Type B pancreatic cell (in vitro differentiated cells): ENCODE measurements at regions not wholly inside any gene's neighbourhood (a gene's known extent, or its start where the extent isn't known, plus 50 kb on each side); places are given as distances from the start of the nearest gene placed in this dataset.

Source experiments
- DNase-seq: peaks from one replicate; pipeline ENCODE4 v3.0.0; 2021; ENCODE audit warnings: mixed read lengths; ENCODE audit not compliant: unreplicated experiment; ENCODE audit errors: extremely low spot score
- H3K27ac Mint-ChIP-seq: 2 replicates; pipeline ENCODE4 v1.8.0; 2021; ENCODE audit warnings: mild to moderate bottlenecking, mixed read lengths
- H3K27me3 Mint-ChIP-seq: 2 replicates; pipeline ENCODE4 v1.8.0; 2021; ENCODE audit warnings: mixed read lengths
- H3K36me3 Mint-ChIP-seq: 2 replicates; pipeline ENCODE4 v1.8.0; 2021; ENCODE audit warnings: mixed read lengths
- H3K4me1 Mint-ChIP-seq: one replicate; pipeline ENCODE4 v1.8.0; 2021; ENCODE audit warnings: mixed read lengths; ENCODE audit not compliant: unreplicated experiment
- H3K4me3 Mint-ChIP-seq: 2 replicates; pipeline ENCODE4 v1.8.0; 2021; ENCODE audit warnings: mild to moderate bottlenecking, mixed read lengths
- H3K9me3 Mint-ChIP-seq: 2 replicates; pipeline ENCODE4 v1.8.0; 2021; ENCODE audit warnings: mixed read lengths
- TF ChIP-seq, protein P1 (sequence below): fragments of 200-600 bp; sonication (generic); conservative IDR thresholded peaks from 2 replicates; pipeline ENCODE4 v1.5.0; 2021; ENCODE audit warnings: antibody characterized with exemption, mild to moderate bottlenecking

- DNase-seq = no peak
- H3K27me3 Mint-ChIP-seq = no peaks in the 10 kb centered on the region
- no peaks in the 10 kb centered on the region for H3K36me3 Mint-ChIP-seq
- H3K4me1 Mint-ChIP-seq = no peaks in the 10 kb centered on the region
- H3K27ac Mint-ChIP-seq = no peak overlapping the region
- no peak overlapping the region for H3K4me3 Mint-ChIP-seq
- no peaks in the 10 kb centered on the region for H3K9me3 Mint-ChIP-seq
- TF ChIP-seq, protein P1, sequence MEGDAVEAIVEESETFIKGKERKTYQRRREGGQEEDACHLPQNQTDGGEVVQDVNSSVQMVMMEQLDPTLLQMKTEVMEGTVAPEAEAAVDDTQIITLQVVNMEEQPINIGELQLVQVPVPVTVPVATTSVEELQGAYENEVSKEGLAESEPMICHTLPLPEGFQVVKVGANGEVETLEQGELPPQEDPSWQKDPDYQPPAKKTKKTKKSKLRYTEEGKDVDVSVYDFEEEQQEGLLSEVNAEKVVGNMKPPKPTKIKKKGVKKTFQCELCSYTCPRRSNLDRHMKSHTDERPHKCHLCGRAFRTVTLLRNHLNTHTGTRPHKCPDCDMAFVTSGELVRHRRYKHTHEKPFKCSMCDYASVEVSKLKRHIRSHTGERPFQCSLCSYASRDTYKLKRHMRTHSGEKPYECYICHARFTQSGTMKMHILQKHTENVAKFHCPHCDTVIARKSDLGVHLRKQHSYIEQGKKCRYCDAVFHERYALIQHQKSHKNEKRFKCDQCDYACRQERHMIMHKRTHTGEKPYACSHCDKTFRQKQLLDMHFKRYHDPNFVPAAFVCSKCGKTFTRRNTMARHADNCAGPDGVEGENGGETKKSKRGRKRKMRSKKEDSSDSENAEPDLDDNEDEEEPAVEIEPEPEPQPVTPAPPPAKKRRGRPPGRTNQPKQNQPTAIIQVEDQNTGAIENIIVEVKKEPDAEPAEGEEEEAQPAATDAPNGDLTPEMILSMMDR = no peak
Measured at GRCh38 chr2:198411936-198412335, 607.5 kb downstream of the PLCL1 start.

DNA sequence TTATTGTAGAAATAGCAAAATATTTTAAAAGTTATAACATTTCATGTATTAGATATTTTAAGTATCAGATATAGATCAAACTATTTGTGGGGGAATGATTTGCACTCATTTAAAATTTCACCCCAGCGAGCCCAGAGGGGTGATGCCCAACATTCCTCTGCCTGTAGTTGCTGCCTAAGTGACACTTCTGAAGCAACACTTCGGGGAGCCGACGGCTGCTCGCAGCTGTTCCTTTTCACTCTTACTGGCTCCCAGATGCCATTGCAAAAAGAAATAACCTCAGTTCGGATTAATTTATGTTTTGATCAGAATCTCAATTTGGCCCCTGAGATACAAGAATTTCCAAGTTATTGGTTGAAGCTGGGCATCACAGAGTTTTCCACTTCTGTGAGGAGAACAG, 603.8 kb downstream of the PLCL1 start:
- TF ChIP-seq, protein P1 = no peak
- Mint-ChIP-seq H3K9me3 (no peaks in the 10 kb centered on the region), H3K4me3 (no peak overlapping the region), H3K27me3 (no peaks in the 10 kb centered on the region), H3K36me3 (no peaks in the 10 kb centered on the region), H3K27ac (no peak overlapping the region), H3K4me1 (no peaks in the 10 kb centered on the region)
- no peak for DNase-seq

DNA sequence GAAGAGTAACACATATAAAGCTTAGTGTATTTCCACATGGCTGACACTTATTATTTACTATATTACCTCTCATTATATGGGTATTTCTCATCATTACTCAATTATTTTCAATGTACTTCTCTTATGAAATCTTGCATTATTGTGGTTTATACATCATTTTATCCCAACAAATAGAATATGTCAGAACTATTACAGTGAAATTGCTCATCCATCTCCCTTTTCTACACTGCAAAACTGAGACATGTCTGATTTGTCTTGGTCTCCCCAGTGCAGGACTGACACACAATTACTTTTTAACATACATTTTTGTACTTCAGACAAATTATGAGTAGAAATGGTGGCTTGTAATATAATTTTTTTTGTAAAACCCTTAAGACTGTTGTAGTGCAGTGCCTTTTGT, 600.9 kb downstream of the PLCL1 start:
- no peaks in the 10 kb centered on the region for H3K36me3 Mint-ChIP-seq
- no peak overlapping the region for H3K27ac Mint-ChIP-seq
- no peak overlapping the region for H3K4me3 Mint-ChIP-seq
- H3K27me3 Mint-ChIP-seq = no peaks in the 10 kb centered on the region
- TF ChIP-seq, protein P1 = no peak
- H3K9me3 Mint-ChIP-seq = no peaks in the 10 kb centered on the region
- no peak for DNase-seq
- H3K4me1 Mint-ChIP-seq = no peaks in the 10 kb centered on the region

DNA sequence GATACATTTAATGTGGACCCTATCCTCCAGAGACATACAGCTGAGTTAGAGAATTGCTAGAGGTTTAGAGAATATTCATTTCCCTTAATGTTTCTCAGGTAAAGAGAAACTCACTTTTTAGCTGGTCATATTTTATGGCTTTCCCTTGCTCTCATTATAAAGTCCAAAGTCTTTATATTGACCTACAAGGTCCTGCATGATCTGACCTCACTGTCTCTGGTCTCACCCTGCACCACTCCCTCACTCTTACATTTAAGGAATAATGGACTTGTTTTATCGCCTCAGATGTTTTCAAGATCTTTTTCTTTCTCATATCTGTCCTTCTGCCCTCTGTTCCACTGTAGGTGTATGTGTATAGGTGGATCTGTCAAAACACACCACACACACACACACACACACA, 597.3 kb downstream of the PLCL1 start:
- DNase-seq = no peak
- H3K9me3 Mint-ChIP-seq = no peaks in the 10 kb centered on the region
- no peak overlapping the region for H3K4me3 Mint-ChIP-seq
- no peak overlapping the region for H3K27ac Mint-ChIP-seq
- H3K27me3 Mint-ChIP-seq = peaks cover 3% of the 10 kb centered on the region
- H3K36me3 Mint-ChIP-seq = no peaks in the 10 kb centered on the region
- TF ChIP-seq, protein P1 = no peak
- no peaks in the 10 kb centered on the region for H3K4me1 Mint-ChIP-seq

GRCh38 chr2:198400999-198401398, 596.6 kb downstream of the PLCL1 start:
- Mint-ChIP-seq H3K9me3 (no peaks in the 10 kb centered on the region), H3K27me3 (peaks cover 3% of the 10 kb centered on the region), H3K4me1 (no peaks in the 10 kb centered on the region), H3K4me3 (no peak overlapping the region), H3K36me3 (no peaks in the 10 kb centered on the region), H3K27ac (no peak overlapping the region)
- no peak for DNase-seq
- TF ChIP-seq, protein P1 = no peak

DNA sequence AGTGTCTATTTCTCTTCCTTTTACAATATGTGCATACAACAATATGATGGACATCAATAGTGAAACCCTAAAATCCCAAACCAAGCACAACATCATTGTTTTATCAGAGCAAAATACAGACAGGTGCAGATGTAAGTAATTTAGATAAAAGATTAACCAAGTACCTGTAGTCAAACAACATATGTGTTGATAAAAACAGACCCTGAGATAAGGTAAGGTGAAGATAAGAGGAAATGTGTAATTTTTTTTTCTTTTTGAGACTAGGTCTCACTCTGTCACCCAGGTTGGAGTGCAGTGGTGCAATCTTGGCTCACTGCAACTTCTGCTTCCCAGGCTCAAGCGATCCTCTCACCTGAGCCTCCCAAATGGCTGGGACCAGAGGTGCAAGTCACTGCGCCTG, 589.8 kb downstream of the PLCL1 start:
- Mint-ChIP-seq H3K9me3 (no peaks in the 10 kb centered on the region), H3K4me3 (no peak overlapping the region), H3K27ac (no peak overlapping the region), H3K4me1 (no peaks in the 10 kb centered on the region), H3K36me3 (no peaks in the 10 kb centered on the region), H3K27me3 (peaks cover 10% of the 10 kb centered on the region)
- TF ChIP-seq, protein P1 = no peak
- no peak for DNase-seq
